H9 (cell line): ENCODE measurements at regions not wholly inside any gene's neighbourhood (a gene's known extent, or its start where the extent isn't known, plus 50 kb on each side); places are given as distances from the start of the nearest gene placed in this dataset.

Experiments
- DNase-seq: peaks from one replicate; pipeline ENCODE4 v3.0.0-alpha.2; 2017
- H2AFZ ChIP-seq: one replicate; pipeline ENCODE4 v1.6.1; 2013; ENCODE audit warnings: mild to moderate bottlenecking, low read length, control low read depth, moderate library complexity
- H2AK5ac ChIP-seq: 2 replicates; pipeline ENCODE4 v1.6.1; 2013; ENCODE audit warnings: low read length, control low read depth, mixed read lengths; ENCODE audit not compliant: insufficient read length
- H2BK120ac ChIP-seq: one replicate; pipeline ENCODE4 v1.6.1; 2013; ENCODE audit warnings: low read depth, mild to moderate bottlenecking, low read length, control low read depth, inconsistent platforms; ENCODE audit not compliant: poor library complexity, severe bottlenecking
- H2BK12ac ChIP-seq: 2 replicates; pipeline ENCODE4 v1.6.1; 2013; ENCODE audit warnings: low read length, control low read depth, mixed read lengths, low read depth; ENCODE audit not compliant: insufficient read length
- H2BK15ac ChIP-seq: 2 replicates; pipeline ENCODE4 v1.6.1; 2013; ENCODE audit warnings: low read depth, low read length, control low read depth
- H2BK20ac ChIP-seq: one replicate; pipeline ENCODE4 v1.6.1; 2013; ENCODE audit warnings: low read depth, mild to moderate bottlenecking, low read length, control low read depth, inconsistent platforms; ENCODE audit not compliant: poor library complexity, severe bottlenecking
- H2BK5ac ChIP-seq: 2 replicates; pipeline ENCODE4 v1.6.1; 2013; ENCODE audit warnings: low read length, control low read depth, mixed read lengths; ENCODE audit not compliant: insufficient read length
- H3K14ac ChIP-seq: 2 replicates; pipeline ENCODE4 v1.6.1; 2013; ENCODE audit warnings: low read length, control low read depth; ENCODE audit not compliant: insufficient read depth
- H3K18ac ChIP-seq: 2 replicates; pipeline ENCODE4 v1.6.1; 2013; ENCODE audit warnings: low read depth, mild to moderate bottlenecking, mixed read lengths, low read length, control low read depth; ENCODE audit not compliant: insufficient read length
- H3K23ac ChIP-seq: 2 replicates; pipeline ENCODE4 v1.6.1; 2013; ENCODE audit warnings: low read length, control low read depth, mixed read lengths, low read depth; ENCODE audit not compliant: insufficient read length
- H3K23me2 ChIP-seq: 2 replicates; pipeline ENCODE4 v1.6.1; 2013; ENCODE audit warnings: low read depth, mild to moderate bottlenecking, mixed read lengths, low read length, control low read depth; ENCODE audit not compliant: insufficient read length, poor library complexity, severe bottlenecking
- H3K27ac ChIP-seq: 2 replicates; pipeline ENCODE4 v1.5.1; 2013; ENCODE audit warnings: low read length, control low read depth, mixed read lengths, low read depth; ENCODE audit not compliant: insufficient read length
- H3K27me3 ChIP-seq: 2 replicates; pipeline ENCODE4 v1.6.1; 2013; ENCODE audit warnings: low read length, control low read depth, inconsistent platforms; ENCODE audit not compliant: insufficient read depth
- H3K4ac ChIP-seq: 2 replicates; pipeline ENCODE4 v1.6.1; 2013; ENCODE audit warnings: low read depth, mild to moderate bottlenecking, control low read depth, inconsistent platforms, low read length, moderate library complexity
- H3K4me1 ChIP-seq: 2 replicates; pipeline ENCODE4 v1.6.1; 2013; ENCODE audit warnings: low read length, control low read depth, inconsistent platforms; ENCODE audit not compliant: insufficient read depth
- H3K4me2 ChIP-seq: 2 replicates; pipeline ENCODE4 v1.6.1; 2013; ENCODE audit warnings: low read length, control low read depth, mixed read lengths; ENCODE audit not compliant: insufficient read length, insufficient read depth
- H3K56ac ChIP-seq: 2 replicates; pipeline ENCODE4 v1.6.1; 2013; ENCODE audit warnings: low read depth, mild to moderate bottlenecking, mixed read lengths, low read length, control low read depth; ENCODE audit not compliant: insufficient read length
- H3K79me1 ChIP-seq: 2 replicates; pipeline ENCODE4 v1.6.1; 2013; ENCODE audit warnings: low read depth, mild to moderate bottlenecking, moderate library complexity, low read length, control low read depth, inconsistent platforms; ENCODE audit not compliant: insufficient read depth, poor library complexity, severe bottlenecking
- H3K79me2 ChIP-seq: 2 replicates; pipeline ENCODE4 v1.6.1; 2013; ENCODE audit warnings: low read length, control low read depth, inconsistent platforms; ENCODE audit not compliant: insufficient read depth
- H3K9ac ChIP-seq: 2 replicates; pipeline ENCODE4 v1.6.1; 2013; ENCODE audit warnings: low read length, control low read depth, mixed read lengths; ENCODE audit not compliant: insufficient read length; ENCODE audit errors: extremely low read depth
- H3K9me3 ChIP-seq: one replicate; pipeline ENCODE4 v1.6.1; 2013; ENCODE audit warnings: low read depth, low read length, inconsistent platforms; ENCODE audit not compliant: control insufficient read depth
- H3T11ph ChIP-seq: one replicate; pipeline ENCODE4 v1.6.1; 2013; ENCODE audit warnings: mild to moderate bottlenecking, low read length, control low read depth, inconsistent platforms
- H4K20me1 ChIP-seq: one replicate; pipeline ENCODE4 v1.6.1; 2013; ENCODE audit not compliant: control insufficient read depth, insufficient read length, insufficient read depth
- H4K5ac ChIP-seq: 2 replicates; pipeline ENCODE4 v1.6.1; 2013; ENCODE audit warnings: low read depth, mild to moderate bottlenecking, mixed read lengths, low read length, control low read depth; ENCODE audit not compliant: insufficient read length
- H4K8ac ChIP-seq: replicated peaks from 2 replicates; pipeline ENCODE4 v1.6.1; 2013; ENCODE audit warnings: low read length, control low read depth, mixed read lengths, low read depth; ENCODE audit not compliant: insufficient read length
- H4K91ac ChIP-seq: 2 replicates; pipeline ENCODE4 v1.6.1; 2013; ENCODE audit warnings: low read depth, mild to moderate bottlenecking, moderate library complexity, mixed read lengths, low read length, control low read depth; ENCODE audit not compliant: insufficient read length
- H3K27ac Mint-ChIP-seq, 3 experiments: 2 replicates in 2 of 3; 3 replicates in 1 of 3; pipeline ENCODE4 v1.8.0; 2020 to 2021; ENCODE audit warnings: mixed read lengths in 3 of 3, mild to moderate bottlenecking in 1 of 3, moderate library complexity in 1 of 3
- H3K27me3 Mint-ChIP-seq: 2 replicates; pipeline ENCODE4 v1.8.0; 2021; ENCODE audit warnings: low read depth, mild to moderate bottlenecking, moderate library complexity, mixed read lengths
- H3K36me3 Mint-ChIP-seq, 3 experiments: 2 replicates in 2 of 3; 3 replicates in 1 of 3; pipeline ENCODE4 v1.8.0; 2020 to 2021; ENCODE audit warnings: low read depth in 3 of 3, mixed read lengths in 3 of 3; ENCODE audit not compliant: insufficient read depth in 1 of 3
- H3K4me1 Mint-ChIP-seq, 2 experiments: 2 replicates each; pipeline ENCODE4 v1.8.0; 2020; ENCODE audit warnings: mixed read lengths in 2 of 2
- H3K4me3 Mint-ChIP-seq, 2 experiments: 2 replicates in 1 of 2; 3 replicates in 1 of 2; pipeline ENCODE4 v1.8.0; 2020 to 2021; ENCODE audit warnings: mild to moderate bottlenecking in 2 of 2, mixed read lengths in 2 of 2, moderate library complexity in 1 of 2
- H3K9me3 Mint-ChIP-seq, 2 experiments: 2 replicates in 1 of 2; 3 replicates in 1 of 2; pipeline ENCODE4 v1.8.0; 2020; ENCODE audit warnings: mild to moderate bottlenecking in 2 of 2, mixed read lengths in 2 of 2, moderate library complexity in 1 of 2
- CTCF ChIP-seq: fragments of 200-600 bp; sonication (generic); conservative IDR thresholded peaks from 3 replicates; pipeline ENCODE4 v1.8.0; 2021; ENCODE audit warnings: antibody characterized with exemption, mild to moderate bottlenecking
- WGBS: extraction: QIAGEN DNeasy Blood & Tissue Kit; methylation state at CpG from one replicate; pipeline ENCODE4 v1.1.7; 2013; ENCODE audit warnings: missing lambda C conversion rate, low lambda C conversion rate, mixed read lengths; ENCODE audit not compliant: insufficient read length; ENCODE audit errors: extremely low coverage; 5-methylcytosine and 5-hydroxymethylcytosine counted together

GRCh38 chr5:166716856-166717492, 1574.5 kb upstream of the WWC1 start:
- no CpG with 5 or more reads among the region's 6 CpGs for WGBS
- Histone ChIP-seq H3K27me3 (no peaks in the 10 kb centered on the region), H2BK5ac (no peak overlapping the region), H2BK15ac (no peak overlapping the region), H3K56ac (no peak overlapping the region), H4K91ac (no peak overlapping the region), H4K8ac (no peak overlapping the region), H3K9ac (no peak overlapping the region), H3K79me2 (no peaks in the 10 kb centered on the region), H2AFZ (no peak overlapping the region), H4K5ac (no peak overlapping the region), H3K23me2 (no peaks in the 10 kb centered on the region), H3K18ac (no peak overlapping the region), H3K4ac (no peak overlapping the region), H4K20me1 (no peaks in the 10 kb centered on the region), H2BK20ac (no peak overlapping the region), H3K4me1 (peaks cover 8% of the 10 kb centered on the region; the same call in 1 of the 2 replicates), H2BK12ac (no peak overlapping the region), H3T11ph (no peak overlapping the region), H2AK5ac (no peak overlapping the region), H3K27ac (no peak overlapping the region), H3K4me2 (no peak overlapping the region), H2BK120ac (no peak overlapping the region), H3K79me1 (no peaks in the 10 kb centered on the region), H3K9me3 (no peaks in the 10 kb centered on the region), H3K14ac (no peak overlapping the region), H3K23ac (no peak overlapping the region)
- no peaks in the 10 kb centered on the region for H3K27me3 Mint-ChIP-seq
- H3K36me3 Mint-ChIP-seq: peaks cover 0 to 19% (median 6%) of the 10 kb centered on the region in 3 experiments; a peak in 5 of 7 replicates
- H3K4me1 Mint-ChIP-seq: peaks cover 30 to 31% of the 10 kb centered on the region in 2 experiments
- H3K27ac Mint-ChIP-seq: peak overlapping the region in 1 of 3 experiments; percentile 15; a peak in 2 of 7 replicates
- no peak for TF ChIP-seq CTCF
- H3K9me3 Mint-ChIP-seq: peaks cover 4 to 6% of the 10 kb centered on the region in 2 experiments; a peak in 2 of 5 replicates
- no peak overlapping the region for H3K4me3 Mint-ChIP-seq
- no peak for DNase-seq
